Mesendoderm (in vitro differentiated cells): ENCODE measurements at regions not wholly inside any gene's neighbourhood (a gene's known extent, or its start where the extent isn't known, plus 50 kb on each side); places are given as distances from the start of the nearest gene placed in this dataset.
A peak's percentile ranks its signal among the peaks of the same experiment; 100 is the strongest.

ENCODE experiments used
- DNase-seq: peaks from one replicate; pipeline ENCODE4 v3.0.0; 2013
- H2AK5ac ChIP-seq: 2 replicates; pipeline ENCODE4 v1.6.1; 2013; ENCODE audit warnings: low read length, inconsistent platforms
- H2BK120ac ChIP-seq: 2 replicates; pipeline ENCODE4 v1.6.1; 2013; ENCODE audit warnings: low read depth, mild to moderate bottlenecking, low read length, moderate library complexity, mixed read lengths
- H2BK15ac ChIP-seq: replicated peaks from 2 replicates; pipeline ENCODE4 v1.6.1; 2013; ENCODE audit warnings: low read depth, mild to moderate bottlenecking, moderate library complexity
- H2BK5ac ChIP-seq: 2 replicates; pipeline ENCODE4 v1.6.1; 2013; ENCODE audit warnings: low read length, inconsistent platforms
- H3K18ac ChIP-seq: 2 replicates; pipeline ENCODE4 v1.6.1; 2013; ENCODE audit warnings: mild to moderate bottlenecking, low read length, mixed read lengths
- H3K23ac ChIP-seq: one replicate; pipeline ENCODE4 v1.6.1; 2013; ENCODE audit warnings: low read length
- H3K27ac ChIP-seq: 2 replicates; pipeline ENCODE4 v1.5.1; 2013; ENCODE audit warnings: low read depth, mild to moderate bottlenecking, inconsistent platforms, low read length, moderate library complexity
- H3K27me3 ChIP-seq: 2 replicates; pipeline ENCODE4 v1.6.1; 2013; ENCODE audit warnings: low read length, control low read depth, mild to moderate bottlenecking, inconsistent platforms; ENCODE audit not compliant: insufficient read depth, poor library complexity
- H3K36me3 ChIP-seq: 2 replicates; pipeline ENCODE4 v1.6.1; 2013; ENCODE audit warnings: low read length, inconsistent platforms; ENCODE audit not compliant: control insufficient read depth, insufficient read depth
- H3K4ac ChIP-seq: one replicate; pipeline ENCODE4 v1.6.1; 2013; ENCODE audit warnings: low read depth, mild to moderate bottlenecking, low read length, moderate library complexity
- H3K4me1 ChIP-seq: 2 replicates; pipeline ENCODE4 v1.6.1; 2013; ENCODE audit warnings: low read depth, low read length, inconsistent platforms; ENCODE audit not compliant: control insufficient read depth
- H3K4me2 ChIP-seq: 2 replicates; pipeline ENCODE4 v1.6.1; 2013; ENCODE audit warnings: low read length
- H3K4me3 ChIP-seq: 2 replicates; pipeline ENCODE4 v1.5.1; 2013; ENCODE audit warnings: mild to moderate bottlenecking, low read length
- H3K56ac ChIP-seq: one replicate; pipeline ENCODE4 v1.6.1; 2013; ENCODE audit warnings: low read length
- H3K79me1 ChIP-seq: 2 replicates; pipeline ENCODE4 v1.6.1; 2013; ENCODE audit warnings: low read length, inconsistent platforms
- H3K79me2 ChIP-seq: 2 replicates; pipeline ENCODE4 v1.6.1; 2013; ENCODE audit warnings: mild to moderate bottlenecking, low read length; ENCODE audit not compliant: control insufficient read depth, insufficient read depth
- H3K9ac ChIP-seq: 2 replicates; pipeline ENCODE4 v1.6.1; 2013; ENCODE audit warnings: low read length, inconsistent platforms
- H4K5ac ChIP-seq: one replicate; pipeline ENCODE4 v1.6.1; 2013; ENCODE audit warnings: low read length
- H4K8ac ChIP-seq: one replicate; pipeline ENCODE4 v1.6.1; 2013; ENCODE audit warnings: low read depth, mild to moderate bottlenecking, control low read depth, low read length, moderate library complexity
- WGBS: extraction: QIAGEN DNeasy Blood & Tissue Kit; methylation state at CpG from one replicate; pipeline ENCODE4 v1.1.7; 2013; ENCODE audit warnings: low lambda C conversion rate, missing lambda C conversion rate; ENCODE audit not compliant: insufficient coverage; ENCODE audit errors: extremely low coverage; 5-methylcytosine and 5-hydroxymethylcytosine counted together

- no peak overlapping the region for H3K4me3 ChIP-seq
- H3K27me3 ChIP-seq = no peaks in the 10 kb centered on the region
- no peak overlapping the region for H3K9ac ChIP-seq
- no peaks in the 10 kb centered on the region for H3K79me1 ChIP-seq
- no peak overlapping the region for H4K8ac ChIP-seq
- no peak overlapping the region for H2BK120ac ChIP-seq
- WGBS = 100% methylated on average over 1 of the region's 1 CpG
- no peak overlapping the region for H3K4ac ChIP-seq
- H3K4me2 ChIP-seq = no peak overlapping the region
- no peaks in the 10 kb centered on the region for H3K79me2 ChIP-seq
- no peak overlapping the region for H3K23ac ChIP-seq
- H2AK5ac ChIP-seq = no peak overlapping the region
- no peaks in the 10 kb centered on the region for H3K4me1 ChIP-seq
- no peak overlapping the region for H2BK5ac ChIP-seq
- no peaks in the 10 kb centered on the region for H3K36me3 ChIP-seq
- H3K27ac ChIP-seq = no peak overlapping the region
- H3K56ac ChIP-seq = no peak overlapping the region
- no peak overlapping the region for H3K18ac ChIP-seq
- no peak for DNase-seq
- H2BK15ac ChIP-seq = no peak overlapping the region
- no peak overlapping the region for H4K5ac ChIP-seq
These were observed 643.3 kb downstream of the SLITRK5 start for GRCh38 chr13:88314496-88314895.

DNA sequence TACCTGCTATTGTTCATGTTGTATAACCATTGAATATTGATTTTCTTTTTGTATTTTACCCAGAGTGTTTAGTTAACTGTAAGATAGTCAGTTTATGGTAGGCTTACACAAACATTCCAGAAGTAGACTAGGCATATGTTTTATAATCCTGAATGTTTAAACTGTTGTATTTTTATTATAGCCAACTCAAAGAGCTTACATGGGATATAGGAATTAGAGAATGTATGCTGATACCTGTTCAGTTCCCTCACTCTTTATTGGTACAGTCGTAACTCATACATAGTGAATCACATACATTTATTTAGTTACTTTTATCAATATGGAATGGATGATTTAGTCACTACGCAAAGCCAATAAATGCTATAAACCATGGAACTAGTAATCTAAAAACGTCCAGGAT, 657.9 kb downstream of the SLITRK5 start:
- WGBS = no CpG with 5 or more reads among the region's 3 CpGs
- H3K4me3 ChIP-seq = no peak overlapping the region

DNA sequence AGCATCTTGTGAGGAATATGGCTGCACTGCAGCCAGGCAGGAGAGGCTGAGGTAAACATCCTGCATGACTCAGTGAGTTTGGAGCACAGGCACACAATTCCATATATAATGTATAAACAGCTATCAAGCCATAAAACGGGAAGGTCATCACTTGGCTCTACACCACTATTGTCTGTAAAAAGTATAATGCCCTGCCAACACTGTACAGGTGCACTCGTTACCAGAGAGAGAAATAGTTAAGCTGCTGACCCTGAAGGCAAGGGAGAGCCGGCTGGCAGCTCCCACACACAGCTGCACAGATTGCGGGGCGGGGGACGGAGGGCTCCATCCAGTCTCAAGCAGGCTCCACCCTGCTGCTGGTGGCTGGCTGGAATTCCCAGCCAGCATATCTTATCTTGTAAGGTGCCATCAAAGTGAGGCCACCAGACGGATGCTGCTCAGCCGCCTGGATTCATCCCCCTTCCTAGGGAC, 668.1 kb downstream of the SLITRK5 start:
- no peak overlapping the region for H2BK120ac ChIP-seq
- DNase-seq = peak; percentile 9
- no peak overlapping the region for H3K4ac ChIP-seq
- H4K5ac ChIP-seq = no peak overlapping the region
- H3K4me1 ChIP-seq = no peaks in the 10 kb centered on the region
- H3K27me3 ChIP-seq = no peaks in the 10 kb centered on the region
- no peak overlapping the region for H2BK5ac ChIP-seq
- H3K4me2 ChIP-seq = no peak overlapping the region
- WGBS = no CpG with 5 or more reads among the region's 8 CpGs
- no peak overlapping the region for H3K56ac ChIP-seq
- H2AK5ac ChIP-seq = no peak overlapping the region
- H3K79me1 ChIP-seq = no peaks in the 10 kb centered on the region
- no peak overlapping the region for H4K8ac ChIP-seq
- no peak overlapping the region for H3K23ac ChIP-seq
- H3K4me3 ChIP-seq = no peak overlapping the region
- no peak overlapping the region for H2BK15ac ChIP-seq
- no peaks in the 10 kb centered on the region for H3K36me3 ChIP-seq
- H3K27ac ChIP-seq = no peak overlapping the region
- no peak overlapping the region for H3K9ac ChIP-seq
- H3K18ac ChIP-seq = no peak overlapping the region
- no peaks in the 10 kb centered on the region for H3K79me2 ChIP-seq

More for the DNA sequence above, 657.9 kb downstream of the SLITRK5 start:
- H3K79me1 ChIP-seq = no peaks in the 10 kb centered on the region
- H2AK5ac ChIP-seq = no peak overlapping the region
- H3K4me1 ChIP-seq = no peaks in the 10 kb centered on the region
- no peak overlapping the region for H3K18ac ChIP-seq
- no peak overlapping the region for H3K56ac ChIP-seq
- H3K27ac ChIP-seq = no peak overlapping the region
- no peak overlapping the region for H2BK120ac ChIP-seq
- H3K23ac ChIP-seq = no peak overlapping the region
- no peak overlapping the region for H2BK15ac ChIP-seq
- H3K9ac ChIP-seq = no peak overlapping the region
- H3K4me2 ChIP-seq = no peak overlapping the region
- H2BK5ac ChIP-seq = no peak overlapping the region
- H4K5ac ChIP-seq = no peak overlapping the region
- no peaks in the 10 kb centered on the region for H3K79me2 ChIP-seq
- no peaks in the 10 kb centered on the region for H3K36me3 ChIP-seq
- H3K4ac ChIP-seq = no peak overlapping the region
- no peak for DNase-seq
- no peak overlapping the region for H4K8ac ChIP-seq
- H3K27me3 ChIP-seq = no peaks in the 10 kb centered on the region

GRCh38 chr13:88345171-88345847, 674.1 kb downstream of the SLITRK5 start:
- H3K4me3 ChIP-seq = no peak overlapping the region
- no peak overlapping the region for H3K9ac ChIP-seq
- H3K4me1 ChIP-seq = no peaks in the 10 kb centered on the region
- no peak overlapping the region for H3K4ac ChIP-seq
- no peak overlapping the region for H3K56ac ChIP-seq
- H3K18ac ChIP-seq = no peak overlapping the region
- H3K79me1 ChIP-seq = no peaks in the 10 kb centered on the region
- no peaks in the 10 kb centered on the region for H3K27me3 ChIP-seq
- no CpG with 5 or more reads among the region's 59 CpGs for WGBS
- no peak overlapping the region for H2BK15ac ChIP-seq
- DNase-seq = no peak
- H3K27ac ChIP-seq = no peak overlapping the region
- H2BK120ac ChIP-seq = no peak overlapping the region
- no peaks in the 10 kb centered on the region for H3K79me2 ChIP-seq
- no peak overlapping the region for H3K23ac ChIP-seq
- no peak overlapping the region for H4K8ac ChIP-seq
- H2BK5ac ChIP-seq = no peak overlapping the region
- H4K5ac ChIP-seq = no peak overlapping the region
- no peak overlapping the region for H2AK5ac ChIP-seq
- no peaks in the 10 kb centered on the region for H3K36me3 ChIP-seq
- no peak overlapping the region for H3K4me2 ChIP-seq

DNA sequence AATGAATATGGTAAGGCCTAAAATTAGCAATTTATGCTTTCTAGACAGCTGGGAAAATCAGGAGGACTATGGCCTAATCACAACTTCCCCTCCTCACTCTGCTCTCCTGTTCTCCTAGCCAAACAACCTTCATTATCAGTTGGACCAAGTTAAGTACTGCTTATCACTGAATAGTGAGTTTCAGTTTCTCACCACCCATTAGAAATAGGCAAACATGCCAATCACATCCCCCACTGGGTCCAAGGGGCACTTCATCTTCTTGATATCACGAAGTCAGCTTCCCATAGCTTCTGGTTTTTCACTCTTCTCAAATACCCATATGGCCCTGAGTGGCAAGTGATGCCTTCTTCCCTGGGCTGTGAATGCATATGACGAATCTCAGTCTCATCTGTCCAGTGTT, 689.6 kb downstream of the SLITRK5 start:
- Histone ChIP-seq H2BK120ac (no peak overlapping the region), H3K4me3 (no peak overlapping the region), H3K18ac (no peak overlapping the region), H3K36me3 (no peaks in the 10 kb centered on the region), H3K27me3 (no peaks in the 10 kb centered on the region), H3K79me2 (no peaks in the 10 kb centered on the region), H2AK5ac (no peak overlapping the region), H4K8ac (no peak overlapping the region), H3K23ac (no peak overlapping the region), H4K5ac (no peak overlapping the region), H3K4me1 (no peaks in the 10 kb centered on the region), H3K79me1 (no peaks in the 10 kb centered on the region), H3K4me2 (no peak overlapping the region), H3K4ac (no peak overlapping the region), H2BK15ac (no peak overlapping the region), H3K9ac (no peak overlapping the region), H3K56ac (no peak overlapping the region), H3K27ac (no peak overlapping the region), H2BK5ac (no peak overlapping the region)
- no CpG with 5 or more reads among the region's 2 CpGs for WGBS
- DNase-seq = peak; percentile 11

DNA sequence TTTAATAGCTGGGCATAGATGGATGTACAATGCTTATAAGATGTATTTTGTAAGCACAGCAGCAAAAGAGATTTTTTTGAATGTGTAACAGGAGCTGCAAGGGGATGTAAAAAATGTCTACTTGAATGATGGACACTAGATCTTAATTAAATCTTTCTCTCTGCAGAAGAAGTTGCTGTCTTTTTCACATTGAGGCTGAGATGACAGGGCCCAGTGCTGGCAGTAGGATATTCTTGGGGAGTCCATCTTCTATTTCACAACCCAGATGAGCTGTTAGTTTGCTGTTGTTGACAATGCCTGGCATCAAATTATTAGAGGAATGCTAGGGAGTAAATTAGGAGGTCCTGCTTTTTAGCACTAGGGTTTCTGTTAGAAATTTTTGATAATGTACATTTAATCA, 698.7 kb downstream of the SLITRK5 start:
- Histone ChIP-seq H3K9ac (no peak overlapping the region), H3K4me1 (no peaks in the 10 kb centered on the region), H3K27me3 (no peaks in the 10 kb centered on the region), H3K23ac (no peak overlapping the region), H3K36me3 (no peaks in the 10 kb centered on the region), H4K5ac (no peak overlapping the region), H2BK120ac (no peak overlapping the region), H3K4me3 (no peak overlapping the region), H3K79me2 (no peaks in the 10 kb centered on the region), H3K4me2 (no peak overlapping the region), H2AK5ac (no peak overlapping the region), H4K8ac (no peak overlapping the region), H3K79me1 (no peaks in the 10 kb centered on the region), H2BK15ac (no peak overlapping the region), H3K27ac (no peak overlapping the region), H3K4ac (no peak overlapping the region), H3K18ac (no peak overlapping the region), H2BK5ac (no peak overlapping the region), H3K56ac (no peak overlapping the region)
- DNase-seq = no peak
